Endothelial cell of hepatic sinusoid (primary cell): ENCODE measurements at regions not wholly inside any gene's neighbourhood (a gene's known extent, or its start where the extent isn't known, plus 50 kb on each side); places are given as distances from the start of the nearest gene placed in this dataset.

Source experiments
- in situ Hi-C: cut with HindIII; loops from 2 replicates; pipeline ENCODE4 v1.10.0; 2017; ENCODE audit warnings: low sequenced_read_pairs

DNA sequence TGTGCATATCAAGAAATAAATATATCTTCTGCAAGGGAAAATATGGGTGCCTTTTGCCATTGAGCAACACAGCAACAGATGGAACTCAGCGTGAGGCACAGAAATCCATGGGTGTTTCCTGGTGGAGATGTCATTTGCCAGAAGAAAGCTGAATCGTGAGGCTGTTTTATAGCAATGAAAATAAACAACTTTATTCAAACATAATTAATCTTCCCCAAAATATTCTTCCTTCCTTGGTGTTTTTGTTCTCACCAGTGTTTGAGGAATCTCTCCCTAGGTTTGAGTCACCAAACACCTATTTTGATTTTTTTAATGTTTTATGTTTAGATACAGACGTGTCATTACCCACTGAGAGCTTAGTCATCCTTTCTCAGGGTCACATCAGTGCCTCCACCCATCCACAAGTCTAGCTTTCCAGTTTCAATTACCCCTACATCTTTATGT is 65.8 kb upstream of the PAPPA start:
- in situ Hi-C loops: no loop called here

DNA sequence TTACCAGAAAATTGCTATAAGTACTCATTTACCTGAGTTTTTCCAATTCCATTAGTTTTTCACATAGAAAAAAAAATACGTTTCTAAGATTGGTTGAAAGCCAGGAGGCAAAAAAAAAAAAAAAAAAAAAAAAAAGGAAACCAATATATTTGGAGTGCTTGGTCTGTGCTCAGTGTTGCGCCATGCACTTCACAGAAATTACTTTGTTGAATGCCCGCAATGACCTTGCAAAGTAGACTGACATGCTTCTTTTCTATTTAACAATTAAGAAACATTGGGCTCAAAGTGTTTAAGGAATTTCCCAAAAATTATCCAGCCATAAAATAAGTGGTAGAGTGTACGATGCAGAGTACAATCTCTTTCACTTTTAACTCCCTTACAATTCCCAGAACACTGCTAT is 65.2 kb upstream of the PAPPA start:
- in situ Hi-C loops: no loop called here

DNA sequence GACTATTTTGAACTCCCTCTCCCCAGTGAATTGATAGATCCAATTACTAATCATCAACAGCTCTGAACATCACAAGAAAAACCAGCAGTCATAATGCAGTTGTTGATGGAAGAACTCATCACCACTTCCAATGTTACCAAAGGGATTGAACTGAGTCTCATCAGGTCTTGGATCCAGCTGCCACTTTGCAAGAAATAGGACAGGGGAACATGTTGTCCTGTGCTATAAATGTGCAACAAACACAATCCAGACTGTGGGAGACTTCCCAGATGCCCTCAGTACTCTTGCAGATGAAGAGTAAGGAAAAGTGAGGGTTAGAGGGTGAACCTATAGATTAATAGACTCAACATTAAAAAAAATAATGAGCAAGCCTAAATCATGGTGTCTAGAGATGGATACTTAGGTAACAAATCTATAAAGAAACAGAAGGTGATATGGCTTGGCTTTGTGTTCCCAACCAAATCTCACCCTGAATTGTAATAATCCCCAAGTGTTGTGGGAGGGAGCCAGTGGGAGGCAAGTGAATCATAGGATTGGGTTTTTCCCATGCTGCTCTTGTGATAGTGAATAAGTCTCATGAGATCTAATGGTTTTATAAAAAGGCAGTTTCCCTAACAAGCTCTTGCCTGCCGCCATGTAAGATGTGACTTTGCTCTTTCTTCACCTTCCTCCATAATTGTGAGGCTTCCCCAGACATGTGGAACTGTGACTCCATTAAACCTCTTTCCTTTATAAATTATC is 63.4 kb upstream of the PAPPA start:
- in situ Hi-C loops: no loop called here

DNA sequence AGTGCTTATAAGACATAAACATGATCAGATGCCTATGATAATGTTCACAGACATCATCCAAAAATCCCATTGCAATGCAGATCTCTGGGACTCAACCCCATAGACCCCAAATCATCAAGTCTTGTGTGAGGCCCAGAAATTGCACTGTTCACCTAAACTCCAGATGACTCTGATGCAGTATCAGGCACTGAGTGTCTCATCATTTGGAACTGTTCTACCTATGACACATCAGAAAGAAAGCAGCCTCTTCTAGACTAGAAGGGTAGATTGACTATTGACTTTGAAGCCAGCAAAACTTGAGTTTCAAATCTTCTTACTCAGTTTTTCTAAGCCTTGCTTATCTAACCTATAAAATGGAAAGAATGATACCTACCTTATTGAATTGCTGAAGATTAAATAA is 58.7 kb upstream of the PAPPA start:
- in situ Hi-C loops: no loop called here

DNA sequence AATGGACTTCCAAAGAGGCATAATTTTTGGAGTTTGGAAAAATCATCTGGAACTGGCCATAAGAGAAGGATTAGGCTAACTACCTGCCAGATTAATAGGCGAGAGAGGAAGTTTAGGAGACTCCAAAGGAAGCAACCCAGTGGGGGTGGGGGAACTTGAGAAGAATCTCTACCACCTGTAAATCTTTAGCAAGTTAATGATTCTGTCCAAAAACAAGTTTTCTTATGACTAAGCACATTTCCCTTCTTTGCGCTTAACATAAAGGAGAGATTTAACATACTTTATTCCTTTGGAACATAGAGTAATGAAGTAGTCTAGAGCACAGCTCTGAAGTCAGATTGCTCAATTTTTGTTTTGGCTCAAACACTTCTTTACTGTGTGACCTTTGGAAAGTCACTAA is 58.2 kb upstream of the PAPPA start:
- in situ Hi-C loops: no loop called here

DNA sequence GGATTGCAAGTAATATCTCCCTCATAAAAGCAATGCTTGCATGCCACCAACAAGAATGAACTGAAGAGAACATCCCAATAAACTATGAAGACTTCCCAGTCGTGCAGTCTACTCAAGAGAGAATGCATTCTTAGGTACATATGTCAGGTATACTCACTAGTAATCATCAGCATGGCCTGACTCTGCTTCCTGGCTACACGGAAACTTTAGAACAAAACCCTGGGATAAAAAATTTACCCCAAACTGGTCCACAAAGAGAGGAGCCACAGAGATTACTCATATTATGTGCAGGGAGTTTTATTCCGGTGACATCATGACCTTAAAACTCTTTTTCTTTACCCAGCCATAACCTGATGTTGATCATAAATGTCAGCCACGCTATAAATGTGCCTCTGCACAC is 57.5 kb upstream of the PAPPA start:
- in situ Hi-C loops: no loop called here

DNA sequence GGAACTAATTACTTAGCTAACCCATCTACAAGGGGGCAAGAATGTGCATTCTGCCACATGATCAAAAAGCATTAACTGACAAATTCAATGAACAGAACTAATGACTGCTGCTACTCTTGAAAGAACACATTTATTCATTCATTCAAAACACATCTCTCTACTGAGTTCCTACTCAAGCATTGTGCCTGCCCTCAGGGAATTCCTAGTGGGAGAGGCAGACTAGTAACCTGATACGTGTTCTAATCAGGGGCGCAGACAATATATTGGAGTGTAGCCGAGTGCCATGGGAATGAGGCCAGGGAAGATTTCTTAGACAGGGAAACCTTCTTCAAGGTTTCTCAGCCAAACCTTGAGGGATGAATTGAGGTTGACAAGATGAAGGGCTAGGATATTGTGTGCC is 56.7 kb upstream of the PAPPA start:
- in situ Hi-C loops: no loop called here

DNA sequence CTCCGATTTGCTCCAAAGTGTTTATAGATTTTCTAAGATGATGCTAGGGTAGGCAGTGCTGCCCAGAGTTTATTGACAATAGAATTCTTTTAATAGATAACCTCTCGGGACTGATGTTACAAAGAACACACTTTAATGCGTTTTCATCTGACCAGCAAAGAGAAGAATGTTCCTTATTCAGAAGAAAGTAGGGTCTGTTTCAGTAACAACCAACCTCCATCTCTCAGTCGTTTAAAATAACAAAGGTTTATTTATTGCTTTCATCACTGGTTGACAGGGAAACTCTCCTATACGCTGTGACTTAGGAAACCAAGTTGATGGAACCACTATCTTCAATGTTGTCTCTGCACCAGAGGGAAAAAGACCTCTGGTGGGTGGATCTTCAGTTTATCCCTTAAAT is 55.1 kb upstream of the PAPPA start:
- in situ Hi-C loops: no loop called here

DNA sequence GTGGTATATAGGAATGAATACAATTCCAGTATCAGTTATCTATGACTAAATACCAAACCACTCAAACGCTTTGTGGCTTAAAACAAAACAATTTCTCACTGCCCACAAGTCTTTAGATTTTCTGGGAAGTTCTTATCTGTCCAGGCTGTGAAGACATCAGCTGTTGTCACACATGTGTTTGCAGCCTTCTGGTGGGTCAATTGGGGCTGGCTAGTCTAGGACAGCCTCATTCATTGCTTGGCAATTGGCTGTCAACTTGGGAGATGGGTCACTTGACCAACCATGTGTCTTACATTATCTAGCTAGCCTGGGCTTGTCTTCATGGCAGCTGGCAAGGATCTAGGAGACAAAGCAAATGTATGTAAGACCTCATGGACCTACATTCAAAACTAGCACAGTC is 53.8 kb upstream of the PAPPA start:
- in situ Hi-C loops: no loop called here

DNA sequence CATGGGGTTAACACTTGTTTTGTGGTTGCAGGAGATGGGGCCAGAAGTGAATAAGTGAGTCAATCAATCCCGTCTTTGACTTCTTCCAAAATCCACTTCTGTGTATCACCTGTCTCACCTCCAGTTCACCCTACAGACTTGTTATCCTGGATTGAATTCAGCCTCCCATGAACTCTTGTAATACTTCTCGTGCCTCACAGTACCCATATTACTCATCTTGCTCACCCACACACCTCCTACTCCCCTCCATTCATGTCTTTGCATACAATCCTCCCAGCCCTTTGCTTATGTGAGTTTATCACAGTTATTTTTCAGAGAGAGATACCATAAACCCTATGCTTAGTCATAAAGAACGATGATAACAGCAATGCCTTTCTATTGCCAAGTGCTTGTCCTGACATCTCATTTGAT is 52.9 kb upstream of the PAPPA start:
- in situ Hi-C loops: no loop called here

DNA sequence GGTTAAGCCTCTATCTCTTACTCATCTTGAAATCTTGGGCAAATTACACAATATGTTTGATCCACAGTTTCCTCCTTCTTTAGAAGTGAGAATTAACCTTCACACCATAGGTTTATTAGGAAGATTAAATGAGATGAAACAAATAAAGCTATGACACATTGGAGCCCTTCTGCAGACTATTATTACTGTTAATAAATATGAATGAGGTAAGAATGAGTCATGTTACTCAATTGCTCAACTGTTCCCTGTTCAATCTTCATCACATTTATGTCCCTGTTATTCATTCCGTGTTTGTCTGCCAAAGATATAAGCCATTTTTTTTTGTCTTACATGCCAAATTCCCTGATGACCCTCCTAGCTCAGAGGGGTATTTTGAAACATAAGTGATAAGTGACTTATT is 52.1 kb upstream of the PAPPA start:
- in situ Hi-C loops: no loop called here

DNA sequence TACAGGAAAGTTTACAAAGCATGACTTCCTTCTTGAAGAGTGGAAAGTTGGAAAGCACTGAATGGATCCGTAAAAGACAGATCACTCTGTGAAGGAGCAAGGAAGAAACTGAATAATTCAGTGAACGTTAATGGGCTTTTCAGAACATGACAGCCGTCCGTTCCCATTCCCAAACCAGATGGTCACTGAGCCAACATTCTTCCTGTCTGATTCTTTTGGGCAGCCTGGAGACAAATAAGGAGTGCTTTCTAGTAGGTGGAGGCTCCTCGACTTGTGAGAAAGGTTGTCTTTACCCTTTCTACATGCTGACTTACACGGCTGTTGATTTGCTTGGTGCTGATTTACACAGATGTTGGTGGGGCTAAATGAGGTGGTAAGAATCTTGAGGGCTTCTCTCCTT is 51.0 kb upstream of the PAPPA start:
- in situ Hi-C loops: no loop called here
